Daoy (cell line): ENCODE measurements at regions not wholly inside any gene's neighbourhood (a gene's known extent, or its start where the extent isn't known, plus 50 kb on each side); places are given as distances from the start of the nearest gene placed in this dataset.
"Not testable (repeated sequence)": the region's sequence is repeated elsewhere in the genome, so short reads cannot be mapped to it uniquely, and the experiment has no call there.

Source experiments
- DNase-seq: peaks from one replicate; pipeline ENCODE4 v3.0.0-alpha.2; 2015; ENCODE audit warnings: low read depth

GRCh38 chr6:67878216-67878615 is 756.9 kb upstream of the ADGRB3 start:
- DNase-seq = not testable (repeated sequence)

- no peak for DNase-seq
These were observed 757.8 kb upstream of the ADGRB3 start for GRCh38 chr6:67877288-67877687.

- DNase-seq = no peak
These were observed 759.2 kb upstream of the ADGRB3 start for GRCh38 chr6:67875877-67876383.

GRCh38 chr6:67870321-67870720 is 764.8 kb upstream of the ADGRB3 start:
- no peak for DNase-seq

- DNase-seq = no peak
These were observed 771.7 kb upstream of the ADGRB3 start for GRCh38 chr6:67863346-67863745.

GRCh38 chr6:67854098-67854497 is 781.0 kb upstream of the ADGRB3 start:
- no peak for DNase-seq

GRCh38 chr6:67839818-67840217 is 795.3 kb upstream of the ADGRB3 start:
- DNase-seq = no peak

- no peak for DNase-seq
These were observed 809.7 kb upstream of the ADGRB3 start for GRCh38 chr6:67825201-67825895.

- DNase-seq = no peak
These were observed 816.8 kb upstream of the ADGRB3 start for GRCh38 chr6:67818322-67818721.

- DNase-seq = no peak
These were observed 819.5 kb upstream of the ADGRB3 start for GRCh38 chr6:67815623-67816022.

GRCh38 chr6:67814262-67814661 is 820.8 kb upstream of the ADGRB3 start:
- no peak for DNase-seq

- DNase-seq = no peak
These were observed 822.4 kb upstream of the ADGRB3 start for GRCh38 chr6:67812693-67813092.

GRCh38 chr6:67812125-67812524 is 823.0 kb upstream of the ADGRB3 start:
- no peak for DNase-seq

- DNase-seq = no peak
These were observed 823.6 kb upstream of the ADGRB3 start for GRCh38 chr6:67811239-67812037.

- DNase-seq = not testable (repeated sequence)
These were observed 830.3 kb upstream of the ADGRB3 start for GRCh38 chr6:67804808-67805207.

- DNase-seq = no peak
These were observed 832.3 kb upstream of the ADGRB3 start for GRCh38 chr6:67802771-67803170.

GRCh38 chr6:67792996-67793395 is 842.1 kb upstream of the ADGRB3 start:
- no peak for DNase-seq

- DNase-seq = no peak
These were observed 844.5 kb upstream of the ADGRB3 start for GRCh38 chr6:67790569-67790968.

- DNase-seq = not testable (repeated sequence)
These were observed 848.0 kb upstream of the ADGRB3 start for GRCh38 chr6:67787119-67787518.

- DNase-seq = no peak
These were observed 855.2 kb upstream of the ADGRB3 start for GRCh38 chr6:67779876-67780275.

GRCh38 chr6:67775333-67775732 is 859.7 kb upstream of the ADGRB3 start:
- no peak for DNase-seq

- DNase-seq = no peak
These were observed 866.1 kb upstream of the ADGRB3 start for GRCh38 chr6:67768972-67769371.
